Mesendoderm (in vitro differentiated cells): ENCODE measurements at regions not wholly inside any gene's neighbourhood (a gene's known extent, or its start where the extent isn't known, plus 50 kb on each side); places are given as distances from the start of the nearest gene placed in this dataset.

ENCODE experiments used
- DNase-seq: peaks from one replicate; pipeline ENCODE4 v3.0.0; 2013
- H2AK5ac ChIP-seq: 2 replicates; pipeline ENCODE4 v1.6.1; 2013; ENCODE audit warnings: low read length, inconsistent platforms
- H2BK120ac ChIP-seq: 2 replicates; pipeline ENCODE4 v1.6.1; 2013; ENCODE audit warnings: low read depth, mild to moderate bottlenecking, low read length, moderate library complexity, mixed read lengths
- H2BK15ac ChIP-seq: replicated peaks from 2 replicates; pipeline ENCODE4 v1.6.1; 2013; ENCODE audit warnings: low read depth, mild to moderate bottlenecking, moderate library complexity
- H2BK5ac ChIP-seq: 2 replicates; pipeline ENCODE4 v1.6.1; 2013; ENCODE audit warnings: low read length, inconsistent platforms
- H3K18ac ChIP-seq: 2 replicates; pipeline ENCODE4 v1.6.1; 2013; ENCODE audit warnings: mild to moderate bottlenecking, low read length, mixed read lengths
- H3K23ac ChIP-seq: one replicate; pipeline ENCODE4 v1.6.1; 2013; ENCODE audit warnings: low read length
- H3K27ac ChIP-seq: 2 replicates; pipeline ENCODE4 v1.5.1; 2013; ENCODE audit warnings: low read depth, mild to moderate bottlenecking, inconsistent platforms, low read length, moderate library complexity
- H3K27me3 ChIP-seq: 2 replicates; pipeline ENCODE4 v1.6.1; 2013; ENCODE audit warnings: low read length, control low read depth, mild to moderate bottlenecking, inconsistent platforms; ENCODE audit not compliant: insufficient read depth, poor library complexity
- H3K36me3 ChIP-seq: 2 replicates; pipeline ENCODE4 v1.6.1; 2013; ENCODE audit warnings: low read length, inconsistent platforms; ENCODE audit not compliant: control insufficient read depth, insufficient read depth
- H3K4ac ChIP-seq: one replicate; pipeline ENCODE4 v1.6.1; 2013; ENCODE audit warnings: low read depth, mild to moderate bottlenecking, low read length, moderate library complexity
- H3K4me1 ChIP-seq: 2 replicates; pipeline ENCODE4 v1.6.1; 2013; ENCODE audit warnings: low read depth, low read length, inconsistent platforms; ENCODE audit not compliant: control insufficient read depth
- H3K4me2 ChIP-seq: 2 replicates; pipeline ENCODE4 v1.6.1; 2013; ENCODE audit warnings: low read length
- H3K4me3 ChIP-seq: 2 replicates; pipeline ENCODE4 v1.5.1; 2013; ENCODE audit warnings: mild to moderate bottlenecking, low read length
- H3K56ac ChIP-seq: one replicate; pipeline ENCODE4 v1.6.1; 2013; ENCODE audit warnings: low read length
- H3K79me1 ChIP-seq: 2 replicates; pipeline ENCODE4 v1.6.1; 2013; ENCODE audit warnings: low read length, inconsistent platforms
- H3K79me2 ChIP-seq: 2 replicates; pipeline ENCODE4 v1.6.1; 2013; ENCODE audit warnings: mild to moderate bottlenecking, low read length; ENCODE audit not compliant: control insufficient read depth, insufficient read depth
- H3K9ac ChIP-seq: 2 replicates; pipeline ENCODE4 v1.6.1; 2013; ENCODE audit warnings: low read length, inconsistent platforms
- H4K5ac ChIP-seq: one replicate; pipeline ENCODE4 v1.6.1; 2013; ENCODE audit warnings: low read length
- H4K8ac ChIP-seq: one replicate; pipeline ENCODE4 v1.6.1; 2013; ENCODE audit warnings: low read depth, mild to moderate bottlenecking, control low read depth, low read length, moderate library complexity
- WGBS: extraction: QIAGEN DNeasy Blood & Tissue Kit; methylation state at CpG from one replicate; pipeline ENCODE4 v1.1.7; 2013; ENCODE audit warnings: low lambda C conversion rate, missing lambda C conversion rate; ENCODE audit not compliant: insufficient coverage; ENCODE audit errors: extremely low coverage; 5-methylcytosine and 5-hydroxymethylcytosine counted together

- Histone ChIP-seq H2BK5ac (no peak overlapping the region), H3K36me3 (no peaks in the 10 kb centered on the region), H3K79me2 (no peaks in the 10 kb centered on the region), H3K23ac (no peak overlapping the region), H3K18ac (no peak overlapping the region), H3K9ac (no peak overlapping the region), H3K27me3 (no peaks in the 10 kb centered on the region), H2AK5ac (no peak overlapping the region), H3K27ac (no peak overlapping the region), H3K4me3 (no peak overlapping the region), H4K5ac (no peak overlapping the region), H3K56ac (no peak overlapping the region), H3K4ac (no peak overlapping the region), H4K8ac (no peak overlapping the region), H2BK120ac (no peak overlapping the region), H3K79me1 (no peaks in the 10 kb centered on the region), H2BK15ac (no peak overlapping the region), H3K4me2 (no peak overlapping the region), H3K4me1 (no peaks in the 10 kb centered on the region)
- DNase-seq, result no peak
- WGBS, result no CpG with 5 or more reads among the region's 2 CpGs
Measured at GRCh38 chr5:175219366-175219765, 224.6 kb downstream of the DRD1 start.

GRCh38 chr5:175216991-175217390 is 227.0 kb downstream of the DRD1 start:
- H4K5ac ChIP-seq, result no peak overlapping the region
- H3K4ac ChIP-seq, result no peak overlapping the region
- H3K4me2 ChIP-seq, result no peak overlapping the region
- no peaks in the 10 kb centered on the region for H3K4me1 ChIP-seq
- no CpG with 5 or more reads among the region's 6 CpGs for WGBS
- H3K79me2 ChIP-seq, result no peaks in the 10 kb centered on the region
- no peaks in the 10 kb centered on the region for H3K79me1 ChIP-seq
- H2BK15ac ChIP-seq, result no peak overlapping the region
- H3K36me3 ChIP-seq, result no peaks in the 10 kb centered on the region
- DNase-seq, result peak; percentile 6
- no peak overlapping the region for H3K9ac ChIP-seq
- no peak overlapping the region for H2AK5ac ChIP-seq
- no peak overlapping the region for H3K4me3 ChIP-seq
- no peak overlapping the region for H3K56ac ChIP-seq
- H2BK120ac ChIP-seq, result no peak overlapping the region
- H3K27ac ChIP-seq, result no peak overlapping the region
- no peak overlapping the region for H3K23ac ChIP-seq
- no peak overlapping the region for H4K8ac ChIP-seq
- no peak overlapping the region for H2BK5ac ChIP-seq
- no peaks in the 10 kb centered on the region for H3K27me3 ChIP-seq
- no peak overlapping the region for H3K18ac ChIP-seq

DNA sequence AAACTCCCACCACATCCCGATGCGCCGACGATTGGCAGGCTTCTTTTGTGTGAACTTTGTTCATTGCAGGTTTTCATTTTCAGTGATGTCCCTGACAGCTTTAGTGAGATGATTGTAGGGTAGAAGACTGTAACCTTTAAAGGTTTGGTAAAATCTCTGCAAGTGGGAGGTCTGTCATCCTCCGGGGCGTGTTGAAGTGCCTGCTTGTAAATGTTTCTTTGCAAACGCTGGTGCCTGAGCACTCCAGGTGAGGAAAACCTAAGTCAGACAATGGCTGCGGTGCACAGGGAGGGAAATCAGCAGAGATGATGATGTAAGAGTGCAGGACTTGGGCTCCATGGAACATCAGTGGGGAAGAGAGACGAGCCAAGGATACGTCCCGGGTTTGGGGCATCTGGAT is 228.1 kb downstream of the DRD1 start:
- no peak overlapping the region for H4K8ac ChIP-seq
- no peak overlapping the region for H3K4ac ChIP-seq
- DNase-seq, result no peak
- no peaks in the 10 kb centered on the region for H3K27me3 ChIP-seq
- H4K5ac ChIP-seq, result no peak overlapping the region
- H3K4me2 ChIP-seq, result no peak overlapping the region
- no peak overlapping the region for H3K18ac ChIP-seq
- no peak overlapping the region for H3K23ac ChIP-seq
- no peaks in the 10 kb centered on the region for H3K36me3 ChIP-seq
- WGBS, result no CpG with 5 or more reads among the region's 11 CpGs
- H2BK120ac ChIP-seq, result no peak overlapping the region
- no peak overlapping the region for H3K4me3 ChIP-seq
- no peaks in the 10 kb centered on the region for H3K4me1 ChIP-seq
- H3K9ac ChIP-seq, result no peak overlapping the region
- no peak overlapping the region for H3K27ac ChIP-seq
- no peak overlapping the region for H3K56ac ChIP-seq
- no peak overlapping the region for H2BK15ac ChIP-seq
- no peak overlapping the region for H2BK5ac ChIP-seq
- H3K79me1 ChIP-seq, result no peaks in the 10 kb centered on the region
- no peaks in the 10 kb centered on the region for H3K79me2 ChIP-seq
- no peak overlapping the region for H2AK5ac ChIP-seq

DNA sequence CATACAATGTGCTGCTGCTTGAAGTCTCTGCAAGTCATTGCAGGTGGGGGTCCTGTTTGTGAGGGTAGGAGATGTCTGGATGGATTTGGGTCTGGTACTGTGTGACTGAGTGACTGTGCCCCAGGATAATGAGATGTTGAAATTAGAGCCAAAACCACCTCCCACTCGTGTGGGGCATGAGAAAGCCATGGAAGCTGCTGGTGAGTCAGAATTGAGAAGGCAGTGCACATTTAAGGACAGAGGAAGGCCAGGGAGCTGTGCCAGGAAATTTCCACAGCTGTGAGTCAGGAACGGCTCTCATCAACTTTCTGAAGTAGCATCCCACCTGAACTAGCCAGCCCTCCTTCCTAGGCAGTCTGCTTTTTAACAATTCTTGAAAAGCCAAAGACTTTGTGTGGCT is 229.8 kb downstream of the DRD1 start:
- no peak overlapping the region for H3K18ac ChIP-seq
- H3K4me3 ChIP-seq, result no peak overlapping the region
- no peak overlapping the region for H4K8ac ChIP-seq
- H3K23ac ChIP-seq, result no peak overlapping the region
- H2BK5ac ChIP-seq, result no peak overlapping the region
- no CpG with 5 or more reads among the region's 2 CpGs for WGBS
- H3K56ac ChIP-seq, result no peak overlapping the region
- no peaks in the 10 kb centered on the region for H3K4me1 ChIP-seq
- no peaks in the 10 kb centered on the region for H3K27me3 ChIP-seq
- no peak overlapping the region for H3K9ac ChIP-seq
- H3K79me1 ChIP-seq, result no peaks in the 10 kb centered on the region
- H3K4ac ChIP-seq, result no peak overlapping the region
- H3K79me2 ChIP-seq, result no peaks in the 10 kb centered on the region
- H2BK15ac ChIP-seq, result no peak overlapping the region
- H2AK5ac ChIP-seq, result no peak overlapping the region
- H3K4me2 ChIP-seq, result no peak overlapping the region
- H3K36me3 ChIP-seq, result no peaks in the 10 kb centered on the region
- no peak overlapping the region for H3K27ac ChIP-seq
- no peak overlapping the region for H4K5ac ChIP-seq
- H2BK120ac ChIP-seq, result no peak overlapping the region
- no peak for DNase-seq

GRCh38 chr5:175211956-175212756 is 231.8 kb downstream of the DRD1 start:
- no peak overlapping the region for H3K9ac ChIP-seq
- H3K4me1 ChIP-seq, result no peaks in the 10 kb centered on the region
- H3K23ac ChIP-seq, result no peak overlapping the region
- H3K4me2 ChIP-seq, result no peak overlapping the region
- no CpG with 5 or more reads among the region's 8 CpGs for WGBS
- no peaks in the 10 kb centered on the region for H3K79me2 ChIP-seq
- no peaks in the 10 kb centered on the region for H3K36me3 ChIP-seq
- H4K8ac ChIP-seq, result no peak overlapping the region
- H2BK120ac ChIP-seq, result no peak overlapping the region
- H3K27me3 ChIP-seq, result no peaks in the 10 kb centered on the region
- no peaks in the 10 kb centered on the region for H3K79me1 ChIP-seq
- no peak overlapping the region for H3K27ac ChIP-seq
- no peak overlapping the region for H2BK5ac ChIP-seq
- DNase-seq, result peak; percentile 4
- no peak overlapping the region for H2BK15ac ChIP-seq
- H3K18ac ChIP-seq, result no peak overlapping the region
- H4K5ac ChIP-seq, result no peak overlapping the region
- no peak overlapping the region for H2AK5ac ChIP-seq
- no peak overlapping the region for H3K4me3 ChIP-seq
- no peak overlapping the region for H3K4ac ChIP-seq
- H3K56ac ChIP-seq, result no peak overlapping the region
